ENCODE measurements at regions not wholly inside any gene's neighbourhood (a gene's known extent, or its start where the extent isn't known, plus 50 kb on each side); places are given as distances from the start of the nearest gene placed in this dataset.
"Not testable (repeated sequence)": the region's sequence is repeated elsewhere in the genome, so short reads cannot be mapped to it uniquely, and the experiment has no call there.

- no peak for DNase-seq
Observed at GRCh38 chr5:92543201-92543600, 1037.8 kb downstream of the NR2F1-AS1 start.

- not testable (repeated sequence) for DNase-seq
Observed at GRCh38 chr5:92542017-92542416, 1039.0 kb downstream of the NR2F1-AS1 start.

- no peak for DNase-seq
Observed at GRCh38 chr5:92527311-92528078, 1053.5 kb downstream of the NR2F1-AS1 start.

GRCh38 chr5:92525131-92525530 lies 1055.9 kb downstream of the NR2F1-AS1 start:
- DNase-seq, result no peak

- no peak for DNase-seq
Observed at GRCh38 chr5:92519811-92520632, 1061.0 kb downstream of the NR2F1-AS1 start.

GRCh38 chr5:92518318-92518904 lies 1062.6 kb downstream of the NR2F1-AS1 start:
- DNase-seq, result no peak

- no peak for DNase-seq
Observed at GRCh38 chr5:92514896-92515295, 1066.1 kb downstream of the NR2F1-AS1 start.

- no peak for DNase-seq
Observed at GRCh38 chr5:92513067-92513466, 1068.0 kb downstream of the NR2F1-AS1 start.

- DNase-seq, result no peak
Observed at GRCh38 chr5:92508271-92508670, 1072.7 kb downstream of the NR2F1-AS1 start.

GRCh38 chr5:92505925-92506324 lies 1075.1 kb downstream of the NR2F1-AS1 start:
- DNase-seq, result no peak

GRCh38 chr5:92505145-92505544 lies 1075.9 kb downstream of the NR2F1-AS1 start:
- DNase-seq, result no peak

GRCh38 chr5:92504346-92504745 lies 1076.7 kb downstream of the NR2F1-AS1 start:
- DNase-seq, result no peak

- DNase-seq, result no peak
Observed at GRCh38 chr5:92500752-92501151, 1080.3 kb downstream of the NR2F1-AS1 start.

- DNase-seq, result no peak
Observed at GRCh38 chr5:92496545-92496944, 1084.5 kb downstream of the NR2F1-AS1 start.

GRCh38 chr5:92494508-92494907 lies 1086.5 kb downstream of the NR2F1-AS1 start:
- DNase-seq, result no peak

GRCh38 chr5:92492908-92493307 lies 1088.1 kb downstream of the NR2F1-AS1 start:
- DNase-seq, result no peak

GRCh38 chr5:92484484-92484883 lies 1096.5 kb downstream of the NR2F1-AS1 start:
- no peak for DNase-seq

- no peak for DNase-seq
Observed at GRCh38 chr5:92472981-92473566, 1090.0 kb upstream of the ARRDC3 start.

- no peak for DNase-seq
Observed at GRCh38 chr5:92471861-92472260, 1088.7 kb upstream of the ARRDC3 start.

- no peak for DNase-seq
Observed at GRCh38 chr5:92470770-92471169, 1087.7 kb upstream of the ARRDC3 start.

- DNase-seq, result no peak
Observed at GRCh38 chr5:92468295-92468694, 1085.2 kb upstream of the ARRDC3 start.

GRCh38 chr5:92467695-92468094 lies 1084.6 kb upstream of the ARRDC3 start:
- DNase-seq, result no peak

GRCh38 chr5:92460505-92460904 lies 1077.4 kb upstream of the ARRDC3 start:
- no peak for DNase-seq
